ENCODE measurements at regions not wholly inside any gene's neighbourhood (a gene's known extent, or its start where the extent isn't known, plus 50 kb on each side); places are given as distances from the start of the nearest gene placed in this dataset.
"Not testable (repeated sequence)": the region's sequence is repeated elsewhere in the genome, so short reads cannot be mapped to it uniquely, and the experiment has no call there.

DNA sequence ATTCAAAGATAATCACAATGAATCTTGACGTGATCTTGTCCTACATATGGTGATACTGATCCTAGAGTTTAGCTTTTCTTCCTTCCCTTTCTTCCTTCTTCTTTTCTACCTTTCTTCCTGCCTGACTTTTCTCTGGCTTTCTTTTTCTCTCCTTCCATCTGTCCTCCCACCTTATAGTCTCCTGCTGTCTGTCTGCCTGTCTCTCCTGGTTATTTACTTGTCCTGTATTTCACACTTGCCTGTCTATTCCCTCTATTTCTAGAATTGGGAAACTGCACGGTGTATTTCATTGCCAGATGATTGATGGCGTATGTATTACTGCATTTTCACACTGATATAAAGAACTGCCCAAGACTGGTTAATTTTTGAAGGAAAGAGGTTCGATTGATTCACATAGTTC is 718.1 kb upstream of the CDH6 start:
- H3K27ac ChIP-seq = no peak overlapping the region
- TF ChIP-seq, protein P1, sequence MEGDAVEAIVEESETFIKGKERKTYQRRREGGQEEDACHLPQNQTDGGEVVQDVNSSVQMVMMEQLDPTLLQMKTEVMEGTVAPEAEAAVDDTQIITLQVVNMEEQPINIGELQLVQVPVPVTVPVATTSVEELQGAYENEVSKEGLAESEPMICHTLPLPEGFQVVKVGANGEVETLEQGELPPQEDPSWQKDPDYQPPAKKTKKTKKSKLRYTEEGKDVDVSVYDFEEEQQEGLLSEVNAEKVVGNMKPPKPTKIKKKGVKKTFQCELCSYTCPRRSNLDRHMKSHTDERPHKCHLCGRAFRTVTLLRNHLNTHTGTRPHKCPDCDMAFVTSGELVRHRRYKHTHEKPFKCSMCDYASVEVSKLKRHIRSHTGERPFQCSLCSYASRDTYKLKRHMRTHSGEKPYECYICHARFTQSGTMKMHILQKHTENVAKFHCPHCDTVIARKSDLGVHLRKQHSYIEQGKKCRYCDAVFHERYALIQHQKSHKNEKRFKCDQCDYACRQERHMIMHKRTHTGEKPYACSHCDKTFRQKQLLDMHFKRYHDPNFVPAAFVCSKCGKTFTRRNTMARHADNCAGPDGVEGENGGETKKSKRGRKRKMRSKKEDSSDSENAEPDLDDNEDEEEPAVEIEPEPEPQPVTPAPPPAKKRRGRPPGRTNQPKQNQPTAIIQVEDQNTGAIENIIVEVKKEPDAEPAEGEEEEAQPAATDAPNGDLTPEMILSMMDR (conservative IDR thresholded peaks at IDR 0.05) = no peak

- H3K27ac ChIP-seq = no peak overlapping the region
- TF ChIP-seq, protein P1 (conservative IDR thresholded peaks at IDR 0.05) = no peak
Observed at GRCh38 chr5:30469691-30470090, 723.8 kb upstream of the CDH6 start.

GRCh38 chr5:30458681-30459080 is 734.8 kb upstream of the CDH6 start:
- TF ChIP-seq, protein P1 (conservative IDR thresholded peaks at IDR 0.05) = no peak

GRCh38 chr5:30455484-30455883 is 738.0 kb upstream of the CDH6 start:
- not testable (repeated sequence) for H3K27ac ChIP-seq

More at GRCh38 chr5:30458681-30459080, 734.8 kb upstream of the CDH6 start:
- no peak overlapping the region for H3K27ac ChIP-seq

DNA sequence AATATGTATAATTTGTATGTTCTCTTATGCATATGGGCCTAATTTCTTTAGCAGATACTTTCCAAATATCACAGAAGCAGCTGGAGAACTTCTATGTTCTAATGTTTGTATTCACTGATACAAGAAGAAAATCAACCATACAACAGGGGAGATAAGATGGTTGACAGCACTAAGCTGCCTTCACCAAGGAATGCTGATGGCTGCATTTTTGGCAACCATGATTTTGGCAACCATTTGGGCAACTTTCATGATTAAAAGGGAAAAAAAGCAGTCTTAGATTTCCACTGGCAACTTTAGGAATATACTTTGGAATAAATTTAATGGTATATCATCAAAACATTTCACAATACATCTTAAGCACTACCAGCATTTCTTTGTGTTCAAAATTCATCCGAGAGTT is 740.3 kb upstream of the CDH6 start:
- TF ChIP-seq, protein P1 (conservative IDR thresholded peaks at IDR 0.05) = no peak
- no peak overlapping the region for H3K27ac ChIP-seq

- no peak overlapping the region for H3K27ac ChIP-seq
- TF ChIP-seq, protein P1 (conservative IDR thresholded peaks at IDR 0.05) = no peak
Observed at GRCh38 chr5:30450153-30450552, 743.3 kb upstream of the CDH6 start.

GRCh38 chr5:30447431-30447830 is 746.1 kb upstream of the CDH6 start:
- H3K27ac ChIP-seq = no peak overlapping the region
- TF ChIP-seq, protein P1 (conservative IDR thresholded peaks at IDR 0.05) = no peak

DNA sequence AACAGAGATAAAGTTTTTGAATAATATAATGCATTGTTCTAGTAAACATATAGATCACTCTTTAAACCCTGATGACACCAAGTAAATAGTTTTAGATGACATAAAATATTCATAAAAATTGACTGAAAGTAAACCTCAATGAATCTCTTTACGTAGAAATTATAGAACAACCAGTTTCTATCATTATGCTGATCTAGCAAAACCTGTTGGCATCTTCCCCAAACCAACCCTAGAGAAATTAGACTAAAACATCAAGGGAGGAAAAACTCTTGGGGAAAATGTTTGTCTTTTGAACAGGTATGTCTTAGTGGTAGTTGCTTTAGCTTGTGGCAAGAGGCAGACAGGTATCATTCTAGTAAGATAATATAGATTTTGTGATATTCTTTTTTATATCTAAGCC is 747.0 kb upstream of the CDH6 start:
- TF ChIP-seq, protein P1 (conservative IDR thresholded peaks at IDR 0.05) = no peak
- H3K27ac ChIP-seq = no peak overlapping the region

Data from VCaP (cell line).